ENCODE measurements at regions not wholly inside any gene's neighbourhood (a gene's known extent, or its start where the extent isn't known, plus 50 kb on each side); places are given as distances from the start of the nearest gene placed in this dataset.

DNA sequence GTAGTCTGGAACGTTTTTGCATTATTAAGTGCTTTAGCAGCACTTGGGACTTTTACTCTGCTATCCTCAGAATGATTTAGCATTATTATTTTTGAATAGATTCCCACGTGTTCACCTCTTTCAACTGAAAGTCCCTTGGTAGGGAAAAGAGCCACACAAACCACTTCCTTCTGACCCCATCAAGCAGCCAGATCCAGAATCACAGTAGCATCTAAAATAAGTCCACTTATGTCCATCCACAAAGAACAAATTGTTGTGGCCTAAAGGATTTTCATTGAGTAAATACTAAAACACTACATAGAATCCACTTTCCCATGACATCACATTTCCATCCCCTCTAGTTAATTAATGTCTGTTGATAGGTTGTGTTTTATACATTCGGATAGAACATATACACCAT is 381.7 kb downstream of the AASDHPPT start:
- ATAC-seq: no peak
- ChIA-PET CTCF (no interaction called here), POLR2A (no interaction called here)
- H3K27me3 ChIP-seq (ENCODE audit: control insufficient read depth, insufficient read depth, low read length): no peaks in the 10 kb centered on the region
- H3K36me3 ChIP-seq (ENCODE audit: control insufficient read depth, insufficient read depth, low read length): no peaks in the 10 kb centered on the region
- H3K4me1 ChIP-seq (ENCODE audit: control insufficient read depth, insufficient read depth, low read length): no peaks in the 10 kb centered on the region
- in situ Hi-C loops (cut with HindIII; ENCODE audit: low pct_unique_long_range_greater_than_20kb, low sequenced_read_pairs) (no loop called here), intact Hi-C loops (cut with micrococcal nuclease; ENCODE audit: unreplicated experiment) (no loop called here)
- peaks cover 3% of the 10 kb centered on the region; the same call in 1 of the 2 replicates for H3K9me3 ChIP-seq (ENCODE audit: control insufficient read depth, insufficient read depth, low read depth, low read length)
- H3K4me3 ChIP-seq (ENCODE audit: low read depth in 2 of 2, low read length in 2 of 2): no peak overlapping the region
- H3K27ac ChIP-seq (ENCODE audit: low read length): no peak overlapping the region; the same call in 1 of the 2 replicates
- TF ChIP-seq SIN3A (IDR thresholded peaks at IDR 0.05; ENCODE audit: borderline replicate concordance, insufficient read depth, low read depth, low read length) (no peak), TCF7L2 (IDR thresholded peaks at IDR 0.05; ENCODE audit: low read depth, low read length) (no peak), POLR2AphosphoS5 (IDR thresholded peaks at IDR 0.05; ENCODE audit: low read depth, low read length) (no peak), REST (IDR thresholded peaks at IDR 0.05; ENCODE audit: insufficient read depth in 1 of 2, low read depth in 2 of 2, low read length in 1 of 2) (no peak)
- TF ChIP-seq, protein P1, sequence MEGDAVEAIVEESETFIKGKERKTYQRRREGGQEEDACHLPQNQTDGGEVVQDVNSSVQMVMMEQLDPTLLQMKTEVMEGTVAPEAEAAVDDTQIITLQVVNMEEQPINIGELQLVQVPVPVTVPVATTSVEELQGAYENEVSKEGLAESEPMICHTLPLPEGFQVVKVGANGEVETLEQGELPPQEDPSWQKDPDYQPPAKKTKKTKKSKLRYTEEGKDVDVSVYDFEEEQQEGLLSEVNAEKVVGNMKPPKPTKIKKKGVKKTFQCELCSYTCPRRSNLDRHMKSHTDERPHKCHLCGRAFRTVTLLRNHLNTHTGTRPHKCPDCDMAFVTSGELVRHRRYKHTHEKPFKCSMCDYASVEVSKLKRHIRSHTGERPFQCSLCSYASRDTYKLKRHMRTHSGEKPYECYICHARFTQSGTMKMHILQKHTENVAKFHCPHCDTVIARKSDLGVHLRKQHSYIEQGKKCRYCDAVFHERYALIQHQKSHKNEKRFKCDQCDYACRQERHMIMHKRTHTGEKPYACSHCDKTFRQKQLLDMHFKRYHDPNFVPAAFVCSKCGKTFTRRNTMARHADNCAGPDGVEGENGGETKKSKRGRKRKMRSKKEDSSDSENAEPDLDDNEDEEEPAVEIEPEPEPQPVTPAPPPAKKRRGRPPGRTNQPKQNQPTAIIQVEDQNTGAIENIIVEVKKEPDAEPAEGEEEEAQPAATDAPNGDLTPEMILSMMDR (IDR thresholded peaks at IDR 0.05): no peak
- no TSS peak for BruUV-seq (replicated peaks)
- DNase-seq (ENCODE audit: low read depth, low spot score): no peak

GRCh38 chr11:106461148-106461691 is 383.8 kb downstream of the AASDHPPT start:
- CTCF ChIA-PET: no interaction called here
- BruUV-seq (replicated peaks): no TSS peak
- Histone ChIP-seq H3K4me3 (ENCODE audit: low read depth in 2 of 2, low read length in 2 of 2) (no peak overlapping the region), H3K27me3 (ENCODE audit: control insufficient read depth, insufficient read depth, low read length) (no peaks in the 10 kb centered on the region), H3K36me3 (ENCODE audit: control insufficient read depth, insufficient read depth, low read length) (no peaks in the 10 kb centered on the region), H3K4me1 (ENCODE audit: control insufficient read depth, insufficient read depth, low read length) (no peaks in the 10 kb centered on the region), H3K27ac (ENCODE audit: low read length) (no peak overlapping the region), H3K9me3 (ENCODE audit: control insufficient read depth, insufficient read depth, low read depth, low read length) (no peaks in the 10 kb centered on the region)
- POLR2A ChIA-PET: no interaction called here
- ATAC-seq: no peak
- in situ Hi-C loops (cut with HindIII; ENCODE audit: low pct_unique_long_range_greater_than_20kb, low sequenced_read_pairs): no loop called here
- intact Hi-C loops (cut with micrococcal nuclease; ENCODE audit: unreplicated experiment): no loop called here
- no peak for DNase-seq (ENCODE audit: low read depth, low spot score)
- TF ChIP-seq SIN3A (IDR thresholded peaks at IDR 0.05; ENCODE audit: borderline replicate concordance, insufficient read depth, low read depth, low read length) (no peak), POLR2AphosphoS5 (IDR thresholded peaks at IDR 0.05; ENCODE audit: low read depth, low read length) (no peak)
- TF ChIP-seq, protein P1 (IDR thresholded peaks at IDR 0.05): no peak
